OCI-LY3 (cell line): ENCODE measurements at regions not wholly inside any gene's neighbourhood (a gene's known extent, or its start where the extent isn't known, plus 50 kb on each side); places are given as distances from the start of the nearest gene placed in this dataset.

ENCODE experiments used
- EZH2phosphoT487 ChIP-seq: fragments of 200-600 bp; shearing (Covaris generic); IDR thresholded peaks from 2 replicates; pipeline ENCODE4 v1.6.1; 2018; ENCODE audit warnings: antibody characterized with exemption, mixed run types, low read depth
- TF ChIP-seq, protein P1 (sequence below): fragments of 200-600, 300-600 bp; sonication (generic); IDR thresholded peaks from 2 replicates; pipeline ENCODE4 v1.5.1; 2014; ENCODE audit warnings: antibody characterized with exemption, low read length, low read depth

DNA sequence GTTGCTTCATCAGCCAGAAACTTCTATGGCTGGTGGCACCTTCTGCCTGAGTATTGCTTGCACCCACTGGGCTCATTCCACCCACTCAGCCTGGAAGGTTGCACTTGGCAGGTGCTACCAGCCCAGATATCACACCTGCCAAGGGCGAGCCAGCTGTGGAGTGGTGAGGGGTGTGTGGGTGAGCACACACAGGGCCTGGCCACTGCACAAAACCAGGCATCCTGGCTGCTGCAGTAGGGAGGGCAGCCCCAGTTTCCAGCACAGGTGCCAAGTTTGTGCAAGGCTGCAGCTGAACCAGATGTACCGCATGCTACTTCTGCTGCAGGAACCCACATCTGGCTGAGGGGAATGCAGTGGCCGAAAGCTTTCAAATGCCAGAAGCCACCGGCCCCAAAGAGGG, 1147.8 kb downstream of the FSCB start:
- TF ChIP-seq, protein P1, sequence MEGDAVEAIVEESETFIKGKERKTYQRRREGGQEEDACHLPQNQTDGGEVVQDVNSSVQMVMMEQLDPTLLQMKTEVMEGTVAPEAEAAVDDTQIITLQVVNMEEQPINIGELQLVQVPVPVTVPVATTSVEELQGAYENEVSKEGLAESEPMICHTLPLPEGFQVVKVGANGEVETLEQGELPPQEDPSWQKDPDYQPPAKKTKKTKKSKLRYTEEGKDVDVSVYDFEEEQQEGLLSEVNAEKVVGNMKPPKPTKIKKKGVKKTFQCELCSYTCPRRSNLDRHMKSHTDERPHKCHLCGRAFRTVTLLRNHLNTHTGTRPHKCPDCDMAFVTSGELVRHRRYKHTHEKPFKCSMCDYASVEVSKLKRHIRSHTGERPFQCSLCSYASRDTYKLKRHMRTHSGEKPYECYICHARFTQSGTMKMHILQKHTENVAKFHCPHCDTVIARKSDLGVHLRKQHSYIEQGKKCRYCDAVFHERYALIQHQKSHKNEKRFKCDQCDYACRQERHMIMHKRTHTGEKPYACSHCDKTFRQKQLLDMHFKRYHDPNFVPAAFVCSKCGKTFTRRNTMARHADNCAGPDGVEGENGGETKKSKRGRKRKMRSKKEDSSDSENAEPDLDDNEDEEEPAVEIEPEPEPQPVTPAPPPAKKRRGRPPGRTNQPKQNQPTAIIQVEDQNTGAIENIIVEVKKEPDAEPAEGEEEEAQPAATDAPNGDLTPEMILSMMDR, result no peak
- TF ChIP-seq EZH2phosphoT487, result no peak
